HG02981 (cell line): ENCODE measurements at regions not wholly inside any gene's neighbourhood (a gene's known extent, or its start where the extent isn't known, plus 50 kb on each side); places are given as distances from the start of the nearest gene placed in this dataset.
"Not testable (repeated sequence)": the region's sequence is repeated elsewhere in the genome, so short reads cannot be mapped to it uniquely, and the experiment has no call there.

Source experiments
- ATAC-seq: cut with Tn5 transposase; IDR thresholded peaks from one replicate; pipeline ENCODE4 v1.9.1; 2021; ENCODE audit warnings: mild to moderate bottlenecking, moderate library complexity; ENCODE audit not compliant: unreplicated experiment

DNA sequence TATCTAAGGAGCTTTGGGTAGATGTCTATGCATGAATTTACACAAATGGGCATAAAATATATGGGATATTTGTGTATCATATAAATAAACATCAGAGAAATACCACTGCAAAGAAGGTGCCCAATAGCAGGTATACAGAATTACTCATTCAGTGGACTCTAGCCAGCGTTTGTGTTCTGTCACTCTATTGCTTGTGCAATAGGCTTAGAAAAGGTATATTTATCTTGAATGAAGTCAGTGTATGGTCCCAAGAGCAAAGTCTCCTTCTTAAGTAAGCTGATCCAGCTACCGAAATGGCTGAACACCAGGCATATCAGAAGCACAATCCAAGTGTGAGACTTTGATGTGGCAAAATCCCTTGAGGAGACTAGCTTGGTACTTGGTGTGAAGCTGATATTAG lies 1058.4 kb downstream of the SORCS1 start:
- no peak for ATAC-seq

GRCh38 chr10:106089855-106090254 lies 1074.7 kb downstream of the SORCS1 start:
- no peak for ATAC-seq

DNA sequence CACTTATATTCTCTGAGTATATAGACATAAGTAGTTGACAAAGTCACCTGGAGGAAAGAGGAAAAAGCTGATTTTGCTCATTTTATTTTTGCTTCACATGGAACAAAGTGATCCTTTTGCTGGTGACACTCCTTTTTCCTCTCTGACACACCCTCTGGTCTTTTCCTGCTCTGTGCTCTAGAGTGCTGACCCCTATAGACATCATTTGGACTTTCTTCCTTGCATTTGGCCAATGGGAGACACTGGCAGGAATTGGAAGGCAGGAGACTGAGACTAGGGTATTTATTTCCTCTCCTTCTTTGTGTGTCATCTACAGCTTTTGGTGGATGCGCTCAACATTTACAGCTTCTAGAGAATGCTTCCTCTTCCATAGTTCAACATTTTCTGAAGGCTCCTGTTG lies 1078.1 kb downstream of the SORCS1 start:
- ATAC-seq: no peak

DNA sequence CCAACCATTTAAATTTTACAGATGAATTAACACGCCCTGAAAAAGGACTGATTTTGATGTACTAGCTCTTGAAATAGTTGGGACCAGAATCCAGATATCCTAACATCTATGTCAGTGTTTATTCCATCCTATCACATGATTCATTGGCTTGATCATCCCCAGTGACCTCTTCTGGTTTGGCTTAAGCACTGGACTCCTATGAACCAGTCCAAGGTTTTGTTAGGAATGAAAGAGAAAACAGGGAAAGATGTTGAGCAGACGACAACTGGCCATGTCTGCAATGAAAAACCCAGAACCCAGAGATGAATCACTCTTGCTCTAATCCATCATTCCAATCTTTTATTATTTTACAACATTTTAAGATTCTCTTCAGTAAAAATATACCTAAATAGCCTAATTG lies 1080.9 kb downstream of the SORCS1 start:
- ATAC-seq: no peak

- no peak for ATAC-seq
These were observed 1081.6 kb downstream of the SORCS1 start for GRCh38 chr10:106082865-106083264.

DNA sequence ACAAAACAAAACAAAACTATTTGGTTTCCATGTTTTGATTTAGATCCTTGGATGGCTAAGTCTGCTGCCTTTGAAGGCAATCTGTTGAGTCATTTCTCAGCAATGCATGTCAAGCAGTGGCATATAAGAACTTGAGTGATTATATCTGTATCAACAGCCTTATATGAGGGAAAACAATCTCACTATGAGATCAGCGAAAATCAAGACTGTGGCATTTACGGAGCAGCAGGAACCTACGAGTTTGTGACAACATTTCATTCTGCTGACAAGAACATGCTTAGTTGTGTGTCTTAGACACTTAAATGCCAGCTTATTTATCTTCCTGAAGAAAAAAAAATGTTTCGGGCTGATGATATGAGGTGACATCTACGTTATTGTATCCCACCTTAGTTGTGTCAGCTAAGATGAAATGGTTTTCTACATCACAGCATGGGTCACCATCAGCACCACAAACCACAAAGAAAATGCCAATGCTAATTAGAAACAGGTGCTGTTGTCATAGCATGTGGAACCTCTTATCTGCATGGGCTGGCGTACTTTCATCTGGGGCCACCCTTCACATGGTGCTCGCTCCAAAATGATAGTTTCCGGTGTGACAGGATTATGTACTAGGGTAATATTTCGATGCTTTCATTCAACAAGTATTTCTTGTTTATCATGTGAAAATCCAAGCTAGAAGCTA lies 1085.5 kb downstream of the SORCS1 start:
- ATAC-seq: no peak

DNA sequence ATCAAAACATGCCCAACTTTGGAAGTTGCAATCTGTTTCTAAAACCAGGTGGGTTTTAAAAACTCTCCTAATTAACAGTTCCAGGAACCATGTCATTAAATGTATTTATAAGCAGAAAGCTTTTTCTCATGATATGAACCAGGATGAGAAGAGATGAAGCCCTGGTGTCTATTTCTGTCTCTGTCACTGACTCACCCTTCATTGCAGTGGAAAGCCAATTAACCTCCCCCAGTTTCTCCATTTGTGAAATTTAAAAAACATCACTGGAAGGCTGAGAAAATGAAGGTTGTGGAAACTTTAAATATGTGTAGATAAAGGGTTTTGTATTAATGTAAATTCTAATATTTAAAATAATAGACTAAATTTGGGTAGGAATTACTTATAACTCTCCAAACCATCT lies 1088.0 kb downstream of the SORCS1 start:
- ATAC-seq: no peak

DNA sequence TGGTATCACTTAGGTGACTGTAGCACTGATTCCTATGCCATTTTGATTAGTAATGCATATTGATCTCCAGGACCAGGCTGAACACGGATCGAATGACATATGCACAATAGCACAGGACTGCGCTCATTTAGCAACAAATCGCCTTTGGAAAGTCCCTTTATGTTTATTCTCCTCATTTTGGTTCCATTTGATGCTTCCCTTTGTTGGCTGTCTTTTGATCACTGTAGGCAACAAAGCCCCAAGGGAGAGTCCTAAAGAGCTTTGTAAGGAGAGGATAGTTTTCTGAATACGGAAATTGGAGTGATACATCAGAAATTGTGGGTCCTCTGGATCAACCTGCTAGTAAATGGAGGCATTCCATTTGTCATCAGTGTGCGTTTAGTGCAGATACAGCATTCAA lies 1111.4 kb downstream of the SORCS1 start:
- ATAC-seq: no peak

DNA sequence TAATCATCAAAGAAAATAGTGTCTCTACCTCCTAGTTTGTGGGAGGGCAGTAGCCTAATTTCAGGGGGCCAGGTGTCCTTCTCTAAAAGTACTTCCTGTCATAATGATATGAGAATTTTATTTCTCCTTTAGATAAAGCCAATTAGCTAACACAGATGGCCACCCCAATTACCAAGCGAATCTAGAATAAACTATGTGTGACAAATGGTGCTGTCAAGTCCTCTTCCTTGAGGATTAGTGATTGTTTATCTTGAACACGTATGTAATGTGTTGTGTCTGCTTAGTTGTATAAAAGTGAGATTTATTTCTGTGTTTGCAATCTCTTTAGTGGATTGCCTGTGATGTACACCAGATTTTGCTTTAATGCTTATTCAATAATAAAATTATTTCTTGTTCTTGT lies 1120.0 kb downstream of the SORCS1 start:
- ATAC-seq: no peak

DNA sequence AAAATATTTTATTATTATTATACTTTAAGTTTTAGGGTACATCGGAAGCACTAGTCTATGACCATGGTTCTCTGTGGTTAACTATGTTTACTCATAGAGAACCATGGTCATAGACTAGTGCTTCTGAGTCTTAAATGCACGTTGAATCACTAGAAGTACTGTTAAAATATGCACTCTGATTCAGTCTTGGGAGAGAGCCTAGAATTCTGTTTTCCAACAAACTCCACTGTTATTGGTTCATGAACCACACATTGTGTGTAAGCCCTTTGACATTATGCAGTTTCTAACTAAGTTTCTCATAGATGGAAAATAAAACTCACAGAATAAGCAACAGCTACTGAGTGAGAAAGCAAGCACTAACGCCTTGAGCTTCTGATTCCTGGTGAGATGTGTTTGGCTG lies 1120.6 kb downstream of the SORCS1 start:
- ATAC-seq: no peak

DNA sequence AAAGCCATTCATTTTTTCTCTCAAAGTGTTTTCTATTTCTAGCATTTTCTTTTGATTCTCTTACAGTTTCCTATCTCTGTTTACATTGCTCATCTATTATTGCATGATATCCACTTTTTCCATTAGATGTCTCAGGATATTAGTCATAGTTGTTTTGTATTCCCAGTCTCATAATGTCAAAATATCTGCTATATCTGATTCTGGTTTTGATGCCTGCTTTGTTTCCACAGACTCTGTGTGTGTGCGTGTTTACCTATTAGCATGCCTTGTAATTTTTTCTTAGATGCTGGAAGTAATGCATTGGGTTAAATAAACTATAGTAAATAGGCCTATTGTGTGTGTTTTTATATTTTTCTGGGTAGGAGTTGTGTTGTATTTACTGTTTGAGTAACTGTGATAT lies 1126.3 kb downstream of the SORCS1 start:
- no peak for ATAC-seq

GRCh38 chr10:106033065-106033464 lies 1131.4 kb downstream of the SORCS1 start:
- no peak for ATAC-seq

GRCh38 chr10:106032450-106033002 lies 1132.0 kb downstream of the SORCS1 start:
- no peak for ATAC-seq

- ATAC-seq: no peak
These were observed 1137.3 kb downstream of the SORCS1 start for GRCh38 chr10:106027240-106027639.

DNA sequence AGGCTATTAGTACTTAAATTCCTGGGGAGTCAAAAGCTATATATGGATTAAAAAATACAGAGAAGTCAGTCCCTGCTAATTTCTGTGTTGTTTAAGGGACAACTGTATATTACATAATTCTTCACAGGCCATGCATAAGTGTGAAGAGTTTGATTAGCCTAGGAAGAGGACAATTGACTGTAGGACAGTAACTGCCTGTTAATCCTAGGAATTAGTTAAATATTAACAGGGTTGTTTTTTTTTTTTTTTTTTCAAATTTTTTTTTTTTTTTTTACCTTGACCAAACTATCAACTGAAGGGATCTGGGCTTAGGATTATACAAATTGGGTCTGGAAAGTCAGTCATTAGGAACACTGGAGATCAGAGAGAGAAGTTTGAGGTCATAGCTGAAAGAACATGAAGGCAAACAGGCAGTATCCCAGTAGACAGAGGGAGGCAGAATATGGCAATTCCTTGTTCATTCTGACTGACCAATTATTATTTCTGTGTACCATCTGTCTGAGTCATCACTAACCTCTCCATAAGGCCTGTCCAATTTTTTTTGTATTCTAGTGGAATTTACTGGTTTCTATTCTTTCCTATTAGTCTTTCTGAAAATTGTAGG lies 1139.2 kb downstream of the SORCS1 start:
- no peak for ATAC-seq

- no peak for ATAC-seq
These were observed 1141.2 kb downstream of the SORCS1 start for GRCh38 chr10:106023329-106023728.

GRCh38 chr10:106019559-106019958 lies 1144.9 kb downstream of the SORCS1 start:
- ATAC-seq: not testable (repeated sequence)

DNA sequence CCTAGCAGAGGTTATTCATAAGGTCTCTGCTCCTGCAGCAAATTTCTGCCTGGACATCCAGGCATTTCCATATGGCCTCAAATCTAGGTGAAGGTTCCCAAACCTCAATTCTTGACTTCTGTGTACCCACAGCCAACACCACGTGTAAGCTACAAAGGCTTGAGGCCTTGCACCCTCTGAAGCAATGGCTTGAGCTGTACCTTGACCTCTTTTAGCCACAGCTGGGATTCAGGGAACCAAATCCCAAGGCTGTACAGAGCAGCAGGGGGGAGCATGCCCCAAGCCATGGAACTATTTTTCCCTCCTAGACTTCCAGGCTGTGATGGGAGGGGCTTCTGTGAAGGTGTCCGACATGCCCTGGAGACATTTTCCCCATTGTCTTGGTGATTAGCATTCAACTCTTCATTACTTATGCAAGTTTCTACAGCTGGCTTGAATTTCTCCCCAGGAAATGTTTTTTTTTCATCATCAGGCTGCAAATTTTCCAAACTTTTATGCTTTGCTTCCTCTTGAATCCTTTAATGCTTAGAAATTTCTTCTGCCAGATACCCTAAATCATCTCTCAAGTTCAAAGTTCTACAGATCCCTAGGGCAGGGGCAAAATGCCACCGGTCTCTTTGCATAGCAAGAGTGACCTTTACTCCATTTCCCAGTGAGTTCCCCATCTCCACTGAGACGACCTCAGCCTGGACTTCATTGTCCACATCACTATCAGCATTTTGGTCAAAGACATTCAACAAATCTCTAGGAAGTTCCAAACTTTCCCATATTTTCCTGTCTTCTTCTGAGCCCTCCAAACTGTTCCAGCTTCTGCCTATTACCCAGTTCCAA lies 1148.9 kb downstream of the SORCS1 start:
- not testable (repeated sequence) for ATAC-seq

- no peak for ATAC-seq
These were observed 1153.3 kb downstream of the SORCS1 start for GRCh38 chr10:106011250-106011649.

GRCh38 chr10:106000721-106001120 lies 1163.8 kb downstream of the SORCS1 start:
- ATAC-seq: no peak

GRCh38 chr10:105993609-105994008 lies 1170.9 kb downstream of the SORCS1 start:
- ATAC-seq: no peak

DNA sequence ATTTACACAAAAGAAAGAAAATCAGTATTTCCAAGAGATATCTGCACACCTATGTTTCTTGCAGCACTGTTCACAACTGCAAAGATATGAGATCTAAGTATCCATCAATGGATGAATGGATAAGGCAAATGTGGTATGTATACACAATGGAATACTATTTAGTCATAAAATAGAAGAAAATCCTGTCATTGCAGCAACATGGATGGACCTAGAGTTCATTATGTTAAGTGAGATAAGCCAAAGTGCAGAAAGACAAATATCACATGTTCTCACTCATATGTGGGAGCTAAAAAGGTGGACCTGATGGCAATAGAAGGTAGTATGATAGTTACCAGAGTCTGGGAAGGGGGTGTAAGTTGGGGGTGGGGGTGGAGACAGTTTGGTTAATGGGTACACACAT lies 1171.6 kb downstream of the SORCS1 start:
- no peak for ATAC-seq
